Gastrocnemius medialis (tissue), 4 donors: ENCODE measurements at regions not wholly inside any gene's neighbourhood (a gene's known extent, or its start where the extent isn't known, plus 50 kb on each side); places are given as distances from the start of the nearest gene placed in this dataset.

ENCODE experiments used
- POLR2A ChIP-seq, 2 donors: fragments of 450-650 bp; IDR thresholded peaks; one replicate each; pipeline ENCODE4 v1.6.1; 2017; ENCODE audit warnings: antibody characterized with exemption in 2 of 2, mild to moderate bottlenecking in 2 of 2, moderate library complexity in 2 of 2
- TF ChIP-seq, protein P1 (sequence below), 5 experiments: fragments of 450-650 bp in 3 of 5; fragments of 200-600 bp in 2 of 5; sonication (generic) in 2 of 5; IDR thresholded peaks in 4 of 5; conservative IDR thresholded peaks in 1 of 5; 1 replicate in 4 of 5; 2 replicates in 1 of 5; pipeline ENCODE4 v1.5.1; 2016 to 2019; ENCODE audit warnings: antibody characterized with exemption in 5 of 5, mild to moderate bottlenecking in 3 of 5, moderate library complexity in 3 of 5

DNA sequence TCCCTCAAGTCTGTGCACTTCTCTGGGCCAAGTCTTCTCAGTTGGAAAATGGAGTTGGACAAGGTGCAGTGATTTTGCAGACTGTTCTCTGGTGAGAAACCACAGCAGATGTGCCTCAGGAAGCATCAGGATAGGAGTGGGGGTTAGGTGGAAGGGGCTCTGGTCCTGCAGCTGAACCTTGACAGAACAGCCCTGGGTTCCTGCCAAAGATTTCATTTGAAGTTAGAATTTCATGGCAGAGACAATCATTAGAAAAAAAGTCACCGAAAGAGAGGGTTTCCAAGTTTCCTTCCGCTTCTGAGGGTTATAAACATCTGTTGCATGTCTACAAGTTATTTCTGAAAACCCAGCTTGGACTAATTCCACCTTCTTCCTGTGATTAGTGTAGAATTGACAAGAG lies 80.4 kb upstream of the IRX3 start:
- TF ChIP-seq, protein P1, sequence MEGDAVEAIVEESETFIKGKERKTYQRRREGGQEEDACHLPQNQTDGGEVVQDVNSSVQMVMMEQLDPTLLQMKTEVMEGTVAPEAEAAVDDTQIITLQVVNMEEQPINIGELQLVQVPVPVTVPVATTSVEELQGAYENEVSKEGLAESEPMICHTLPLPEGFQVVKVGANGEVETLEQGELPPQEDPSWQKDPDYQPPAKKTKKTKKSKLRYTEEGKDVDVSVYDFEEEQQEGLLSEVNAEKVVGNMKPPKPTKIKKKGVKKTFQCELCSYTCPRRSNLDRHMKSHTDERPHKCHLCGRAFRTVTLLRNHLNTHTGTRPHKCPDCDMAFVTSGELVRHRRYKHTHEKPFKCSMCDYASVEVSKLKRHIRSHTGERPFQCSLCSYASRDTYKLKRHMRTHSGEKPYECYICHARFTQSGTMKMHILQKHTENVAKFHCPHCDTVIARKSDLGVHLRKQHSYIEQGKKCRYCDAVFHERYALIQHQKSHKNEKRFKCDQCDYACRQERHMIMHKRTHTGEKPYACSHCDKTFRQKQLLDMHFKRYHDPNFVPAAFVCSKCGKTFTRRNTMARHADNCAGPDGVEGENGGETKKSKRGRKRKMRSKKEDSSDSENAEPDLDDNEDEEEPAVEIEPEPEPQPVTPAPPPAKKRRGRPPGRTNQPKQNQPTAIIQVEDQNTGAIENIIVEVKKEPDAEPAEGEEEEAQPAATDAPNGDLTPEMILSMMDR (IDR thresholded peaks at IDR 0.05 in 4 of 5, conservative IDR thresholded peaks at IDR 0.05 in 1 of 5), result no peak
- TF ChIP-seq POLR2A (IDR thresholded peaks at IDR 0.05), result no peak
